Nephron (organoid): ENCODE measurements at regions not wholly inside any gene's neighbourhood (a gene's known extent, or its start where the extent isn't known, plus 50 kb on each side); places are given as distances from the start of the nearest gene placed in this dataset.

Source experiments
- H3K27ac Mint-ChIP-seq, 3 experiments: 2 replicates each; pipeline ENCODE4 v1.8.0; 2020; ENCODE audit warnings: mixed read lengths in 3 of 3, mild to moderate bottlenecking in 2 of 3, moderate library complexity in 1 of 3
- H3K27me3 Mint-ChIP-seq: 2 replicates; pipeline ENCODE4 v1.8.0; 2021; ENCODE audit warnings: low read depth, mild to moderate bottlenecking, moderate library complexity, mixed read lengths
- H3K36me3 Mint-ChIP-seq: 2 replicates; pipeline ENCODE4 v1.8.0; 2020; ENCODE audit warnings: low read depth, mixed read lengths
- H3K4me1 Mint-ChIP-seq: 2 replicates; pipeline ENCODE4 v1.8.0; 2020; ENCODE audit warnings: mixed read lengths
- H3K4me3 Mint-ChIP-seq, 3 experiments: 2 replicates each; pipeline ENCODE4 v1.8.0; 2020; ENCODE audit warnings: mild to moderate bottlenecking in 3 of 3, mixed read lengths in 3 of 3, moderate library complexity in 2 of 3
- H3K9me3 Mint-ChIP-seq: 2 replicates; pipeline ENCODE4 v1.8.0; 2020; ENCODE audit warnings: mixed read lengths
- CTCF ChIP-seq, 3 experiments: fragments of 200-600 bp; sonication (generic); IDR thresholded peaks; one replicate each; pipeline ENCODE4 v1.5.0; 2021; ENCODE audit warnings: antibody characterized with exemption in 3 of 3; ENCODE audit not compliant: unreplicated experiment in 3 of 3

- peak; percentile 39 to 50 (median 46) for TF ChIP-seq CTCF (IDR thresholded peaks at IDR 0.05; ENCODE audit: unreplicated experiment in 3 of 3)
- H3K36me3 Mint-ChIP-seq: no peaks in the 10 kb centered on the region
- H3K4me3 Mint-ChIP-seq: peak overlapping the region in 2 of 3 experiments; percentile 2 to 21
Measured at GRCh38 chr12:67388331-67389138, 119.4 kb downstream of the CAND1 start.

GRCh38 chr12:67390273-67390672 lies 121.1 kb downstream of the CAND1 start:
- H3K27ac Mint-ChIP-seq: peak overlapping the region in 1 of 3 experiments; percentile 93
- peaks cover 4% of the 10 kb centered on the region for H3K27me3 Mint-ChIP-seq
- peaks cover 78% of the 10 kb centered on the region for H3K4me1 Mint-ChIP-seq
- no peak for TF ChIP-seq CTCF (IDR thresholded peaks at IDR 0.05; ENCODE audit: unreplicated experiment in 3 of 3)
- no peaks in the 10 kb centered on the region for H3K9me3 Mint-ChIP-seq
- no peak overlapping the region for H3K4me3 Mint-ChIP-seq
- no peaks in the 10 kb centered on the region for H3K36me3 Mint-ChIP-seq

More at GRCh38 chr12:67388331-67389138, 119.4 kb downstream of the CAND1 start:
- Mint-ChIP-seq H3K9me3 (no peaks in the 10 kb centered on the region), H3K27ac (peak overlapping the region; percentile 65 to 93 (median 69)), H3K4me1 (peaks cover 63% of the 10 kb centered on the region), H3K27me3 (peaks cover 4% of the 10 kb centered on the region)

- no peaks in the 10 kb centered on the region for H3K36me3 Mint-ChIP-seq
- H3K4me1 Mint-ChIP-seq: peaks cover 79% of the 10 kb centered on the region
- H3K9me3 Mint-ChIP-seq: no peaks in the 10 kb centered on the region
- H3K4me3 Mint-ChIP-seq: no peak overlapping the region
- H3K27me3 Mint-ChIP-seq: peaks cover 4% of the 10 kb centered on the region
- TF ChIP-seq CTCF (IDR thresholded peaks at IDR 0.05; ENCODE audit: unreplicated experiment in 3 of 3): no peak
- H3K27ac Mint-ChIP-seq: no peak overlapping the region
Measured at GRCh38 chr12:67391034-67391433, 121.9 kb downstream of the CAND1 start.

- Mint-ChIP-seq H3K4me3 (peak overlapping the region in 1 of 3 experiments; percentile 0), H3K27me3 (peaks cover 4% of the 10 kb centered on the region), H3K4me1 (peaks cover 75% of the 10 kb centered on the region), H3K36me3 (no peaks in the 10 kb centered on the region), H3K27ac (peak overlapping the region in 2 of 3 experiments; percentile 20 to 52), H3K9me3 (no peaks in the 10 kb centered on the region)
- no peak for TF ChIP-seq CTCF (IDR thresholded peaks at IDR 0.05; ENCODE audit: unreplicated experiment in 3 of 3)
Measured at GRCh38 chr12:67391656-67392055, 122.5 kb downstream of the CAND1 start.

GRCh38 chr12:67394550-67394949 lies 125.4 kb downstream of the CAND1 start:
- no peak for TF ChIP-seq CTCF (IDR thresholded peaks at IDR 0.05; ENCODE audit: unreplicated experiment in 3 of 3)
- Mint-ChIP-seq H3K4me3 (no peak overlapping the region), H3K9me3 (no peaks in the 10 kb centered on the region), H3K27ac (peak overlapping the region; percentile 13 to 40 (median 37)), H3K27me3 (peaks cover 7% of the 10 kb centered on the region), H3K4me1 (peaks cover 51% of the 10 kb centered on the region), H3K36me3 (no peaks in the 10 kb centered on the region)

GRCh38 chr12:67400742-67401141 lies 131.6 kb downstream of the CAND1 start:
- H3K36me3 Mint-ChIP-seq: no peaks in the 10 kb centered on the region
- peaks cover 8% of the 10 kb centered on the region for H3K9me3 Mint-ChIP-seq
- H3K4me3 Mint-ChIP-seq: no peak overlapping the region
- H3K27ac Mint-ChIP-seq: no peak overlapping the region
- H3K4me1 Mint-ChIP-seq: peaks cover 5% of the 10 kb centered on the region
- no peak for TF ChIP-seq CTCF (IDR thresholded peaks at IDR 0.05; ENCODE audit: unreplicated experiment in 3 of 3)
- peaks cover 3% of the 10 kb centered on the region for H3K27me3 Mint-ChIP-seq
